ENCODE measurements at regions not wholly inside any gene's neighbourhood (a gene's known extent, or its start where the extent isn't known, plus 50 kb on each side); places are given as distances from the start of the nearest gene placed in this dataset.

DNA sequence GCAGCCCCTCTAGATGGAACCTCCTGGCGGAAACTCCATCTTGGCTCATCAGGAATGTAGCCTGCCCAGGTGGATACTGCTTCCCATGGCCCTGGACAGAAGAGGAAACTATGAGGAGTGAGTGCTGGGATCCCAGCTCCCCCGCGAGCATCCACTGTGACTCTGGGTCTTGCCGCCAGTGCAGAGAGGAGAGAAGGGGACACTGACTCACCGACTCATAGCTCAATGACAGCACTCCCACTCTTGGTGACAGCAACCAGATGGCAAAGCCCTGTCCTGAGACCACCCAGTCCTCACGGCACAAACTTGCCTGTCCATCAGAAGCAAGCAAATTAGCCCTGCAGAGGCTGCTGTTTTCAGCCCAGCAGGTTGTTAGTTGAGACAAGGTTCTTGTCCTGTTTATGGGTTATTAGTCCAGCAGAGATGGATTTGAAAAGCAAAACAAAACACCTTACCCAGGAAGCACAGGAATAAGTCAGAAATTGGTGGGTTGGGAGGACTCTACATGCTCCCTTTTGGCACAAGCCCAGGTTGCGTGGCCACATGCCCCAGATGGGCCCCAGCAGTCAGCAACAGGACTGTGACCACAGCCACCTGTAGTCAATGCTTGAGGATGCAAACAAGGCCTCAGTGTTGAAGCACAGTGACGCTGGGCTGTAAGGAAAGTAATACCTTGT is 111.5 kb upstream of the GLI2 start:
- no peak for TF ChIP-seq CTCF (IDR thresholded peaks at IDR 0.05)
- no peak for TF ChIP-seq POLR2A (IDR thresholded peaks at IDR 0.05)
